ENCODE measurements at regions not wholly inside any gene's neighbourhood (a gene's known extent, or its start where the extent isn't known, plus 50 kb on each side); places are given as distances from the start of the nearest gene placed in this dataset.
"Not testable (repeated sequence)": the region's sequence is repeated elsewhere in the genome, so short reads cannot be mapped to it uniquely, and the experiment has no call there.

- no peak for DNase-seq
These were observed 484.7 kb downstream of the DACH1 start for GRCh38 chr13:71382285-71382684.

- DNase-seq, result no peak
These were observed 486.8 kb downstream of the DACH1 start for GRCh38 chr13:71380191-71380590.

GRCh38 chr13:71378961-71379905 lies 487.8 kb downstream of the DACH1 start:
- DNase-seq, result no peak

- DNase-seq, result no peak
These were observed 492.4 kb downstream of the DACH1 start for GRCh38 chr13:71374471-71375049.

- DNase-seq, result no peak
These were observed 498.7 kb downstream of the DACH1 start for GRCh38 chr13:71368336-71368735.

- DNase-seq, result no peak
These were observed 507.0 kb downstream of the DACH1 start for GRCh38 chr13:71360041-71360440.

- DNase-seq, result no peak
These were observed 507.4 kb downstream of the DACH1 start for GRCh38 chr13:71359641-71360040.

GRCh38 chr13:71358218-71358617 lies 508.8 kb downstream of the DACH1 start:
- no peak for DNase-seq

- DNase-seq, result no peak
These were observed 512.0 kb downstream of the DACH1 start for GRCh38 chr13:71355010-71355409.

- DNase-seq, result no peak
These were observed 516.1 kb downstream of the DACH1 start for GRCh38 chr13:71350886-71351285.

- not testable (repeated sequence) for DNase-seq
These were observed 521.1 kb downstream of the DACH1 start for GRCh38 chr13:71345856-71346255.

GRCh38 chr13:71339736-71340135 lies 527.3 kb downstream of the DACH1 start:
- DNase-seq, result no peak

GRCh38 chr13:71339005-71339404 lies 528.0 kb downstream of the DACH1 start:
- no peak for DNase-seq

GRCh38 chr13:71338070-71338469 lies 528.9 kb downstream of the DACH1 start:
- DNase-seq, result no peak

GRCh38 chr13:71327266-71327665 lies 539.7 kb downstream of the DACH1 start:
- no peak for DNase-seq

- no peak for DNase-seq
These were observed 541.4 kb downstream of the DACH1 start for GRCh38 chr13:71325556-71325955.

GRCh38 chr13:71323266-71323665 lies 543.7 kb downstream of the DACH1 start:
- DNase-seq, result no peak

GRCh38 chr13:71320452-71320851 lies 546.6 kb downstream of the DACH1 start:
- peak; percentile 2 for DNase-seq

- DNase-seq, result peak; percentile 47
These were observed 550.1 kb downstream of the DACH1 start for GRCh38 chr13:71316792-71317363.

GRCh38 chr13:71312923-71313322 lies 554.1 kb downstream of the DACH1 start:
- no peak for DNase-seq

- no peak for DNase-seq
These were observed 557.1 kb downstream of the DACH1 start for GRCh38 chr13:71309905-71310304.

- DNase-seq, result no peak
These were observed 560.2 kb downstream of the DACH1 start for GRCh38 chr13:71306821-71307220.

GRCh38 chr13:71304861-71305260 lies 562.1 kb downstream of the DACH1 start:
- DNase-seq, result no peak

- peak; percentile 31 for DNase-seq
These were observed 563.9 kb downstream of the DACH1 start for GRCh38 chr13:71303144-71303543.

Measured in NCI-H1436 (cell line).